IPS DF 19.7 (cell line): ENCODE measurements at regions not wholly inside any gene's neighbourhood (a gene's known extent, or its start where the extent isn't known, plus 50 kb on each side); places are given as distances from the start of the nearest gene placed in this dataset.
"Not testable (repeated sequence)": the region's sequence is repeated elsewhere in the genome, so short reads cannot be mapped to it uniquely, and the experiment has no call there.

ENCODE experiments used
- DNase-seq: peaks from one replicate; pipeline ENCODE4 v3.0.0-alpha.2; 2013; ENCODE audit warnings: low read depth, low spot score

DNA sequence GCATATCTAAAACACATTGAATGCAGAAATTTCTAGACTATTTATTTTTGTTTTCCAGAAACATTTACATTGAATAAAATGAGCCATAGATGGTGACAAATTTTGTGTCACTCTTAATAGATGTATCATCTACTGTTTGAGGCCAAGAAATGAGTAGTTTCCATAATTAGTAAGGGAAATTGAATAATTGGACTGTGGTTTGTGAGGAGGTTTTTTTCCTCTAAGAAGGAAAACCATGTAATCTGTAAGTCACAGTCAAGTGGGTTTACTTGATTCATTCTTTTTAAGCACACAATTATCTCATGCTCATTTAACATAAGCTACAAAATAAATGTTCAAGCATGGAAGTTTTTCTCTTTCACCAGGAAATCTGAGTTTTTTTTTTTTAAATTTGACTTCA, 876.4 kb downstream of the NR2F1-AS1 start:
- DNase-seq: no peak

- no peak for DNase-seq
Observed at GRCh38 chr5:92703976-92704375, 877.0 kb downstream of the NR2F1-AS1 start.

GRCh38 chr5:92695123-92696003, 885.7 kb downstream of the NR2F1-AS1 start:
- no peak for DNase-seq

GRCh38 chr5:92694067-92694466, 887.0 kb downstream of the NR2F1-AS1 start:
- DNase-seq: no peak

GRCh38 chr5:92691955-92692354, 889.1 kb downstream of the NR2F1-AS1 start:
- not testable (repeated sequence) for DNase-seq

GRCh38 chr5:92687821-92688722, 892.9 kb downstream of the NR2F1-AS1 start:
- DNase-seq: peak; percentile 20

GRCh38 chr5:92678640-92679039, 902.4 kb downstream of the NR2F1-AS1 start:
- DNase-seq: no peak

DNA sequence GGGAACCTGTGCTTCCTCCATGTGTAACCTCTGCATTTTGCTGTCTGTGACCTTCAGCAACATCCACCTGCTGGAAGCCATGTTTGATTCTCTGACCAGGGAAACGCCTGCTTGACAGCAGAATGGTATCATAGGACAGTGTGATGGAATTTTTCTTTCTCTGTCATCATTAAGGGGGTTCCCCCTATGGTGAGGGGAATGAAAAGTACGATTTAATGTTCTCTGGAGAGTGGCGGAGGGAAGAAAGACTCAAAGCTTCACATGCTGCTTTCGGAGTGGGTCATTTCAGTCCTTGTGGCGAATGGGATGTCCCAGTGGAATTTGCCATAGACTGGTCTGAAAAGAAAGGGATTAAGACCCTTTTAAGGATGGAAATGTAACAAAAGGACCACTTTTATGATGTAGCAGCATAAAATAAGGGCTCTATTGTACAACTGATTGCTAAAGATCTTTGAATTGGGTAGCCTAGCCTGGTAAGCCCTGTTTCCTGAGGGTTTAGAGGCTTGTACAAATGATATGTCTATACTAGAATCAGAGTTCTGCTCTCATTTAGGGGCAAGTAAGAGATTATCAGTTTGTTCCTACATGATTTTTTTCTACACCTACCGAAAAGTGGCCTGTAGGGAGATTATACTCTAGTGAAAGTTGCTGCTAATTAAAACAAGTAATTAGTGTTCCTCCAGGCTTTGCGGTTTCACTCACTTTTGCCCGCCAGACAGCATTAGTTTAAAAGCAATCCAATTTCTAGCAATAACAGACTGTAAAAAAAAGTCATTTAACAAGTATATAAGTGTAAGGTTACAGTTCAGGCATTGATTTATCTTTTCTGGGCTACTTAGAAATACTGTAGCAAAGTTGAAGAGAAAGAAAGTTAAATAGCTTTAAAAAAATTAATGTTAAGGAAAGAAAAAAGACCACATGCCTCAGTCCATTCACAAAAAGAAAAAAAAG, 904.5 kb downstream of the NR2F1-AS1 start:
- no peak for DNase-seq

GRCh38 chr5:92674321-92674720, 906.7 kb downstream of the NR2F1-AS1 start:
- no peak for DNase-seq

DNA sequence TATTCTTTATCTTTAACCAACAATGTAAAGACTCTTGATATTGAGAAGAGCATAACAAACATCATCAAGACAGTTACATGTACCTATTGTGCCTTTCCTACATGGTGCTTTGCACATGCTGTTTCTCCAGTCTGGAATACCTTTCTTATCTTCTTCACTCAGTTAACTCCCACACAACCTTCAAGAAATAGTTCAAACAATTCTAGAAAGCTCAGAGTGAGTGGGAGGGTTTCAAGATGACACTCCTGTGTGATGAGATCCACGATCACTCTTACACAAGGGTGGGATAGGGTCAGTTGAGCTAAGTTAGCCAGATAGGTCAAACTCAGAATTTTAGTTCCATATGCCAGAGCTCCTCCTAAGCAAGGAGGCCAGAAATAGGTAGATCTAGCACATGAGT, 915.5 kb downstream of the NR2F1-AS1 start:
- DNase-seq: no peak

DNA sequence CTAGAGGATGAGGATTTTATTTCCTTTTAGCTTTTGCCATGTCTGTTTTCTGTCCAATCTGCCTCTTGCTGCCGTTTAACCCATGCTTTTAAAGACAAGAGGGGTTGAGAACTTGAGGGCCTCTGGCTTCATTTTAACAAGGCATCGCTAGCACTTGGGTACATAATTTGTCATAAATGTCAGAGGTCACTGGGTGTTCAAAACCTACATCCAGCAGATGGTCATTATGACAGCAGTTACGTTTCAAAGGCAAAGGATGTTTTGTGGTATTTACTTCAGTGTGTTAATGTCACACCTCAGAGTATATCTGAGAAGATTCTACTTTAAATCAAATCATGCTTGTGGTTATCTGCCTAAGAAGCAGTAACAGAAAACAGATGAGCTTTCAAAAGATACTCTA, 918.3 kb downstream of the NR2F1-AS1 start:
- no peak for DNase-seq

GRCh38 chr5:92659246-92659645, 921.8 kb downstream of the NR2F1-AS1 start:
- no peak for DNase-seq

DNA sequence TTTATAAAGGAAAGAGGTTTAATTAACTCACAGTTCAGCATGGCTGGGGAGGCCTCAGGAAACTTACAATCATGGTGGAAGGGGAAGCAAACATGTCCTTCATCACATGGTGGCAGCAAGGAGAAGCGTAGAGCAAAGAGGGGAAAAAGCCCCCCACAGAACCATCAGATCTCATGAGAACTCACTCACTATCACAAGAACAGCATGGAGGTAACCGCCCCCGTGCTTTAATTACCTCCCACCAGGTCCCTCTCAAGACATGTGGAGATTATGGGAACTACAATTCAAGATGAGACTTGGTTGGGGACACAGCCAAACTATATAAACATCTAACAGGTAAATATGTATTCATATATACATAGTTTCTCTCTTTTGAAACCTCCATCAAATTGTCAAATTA, 926.4 kb downstream of the NR2F1-AS1 start:
- DNase-seq: not testable (repeated sequence)

DNA sequence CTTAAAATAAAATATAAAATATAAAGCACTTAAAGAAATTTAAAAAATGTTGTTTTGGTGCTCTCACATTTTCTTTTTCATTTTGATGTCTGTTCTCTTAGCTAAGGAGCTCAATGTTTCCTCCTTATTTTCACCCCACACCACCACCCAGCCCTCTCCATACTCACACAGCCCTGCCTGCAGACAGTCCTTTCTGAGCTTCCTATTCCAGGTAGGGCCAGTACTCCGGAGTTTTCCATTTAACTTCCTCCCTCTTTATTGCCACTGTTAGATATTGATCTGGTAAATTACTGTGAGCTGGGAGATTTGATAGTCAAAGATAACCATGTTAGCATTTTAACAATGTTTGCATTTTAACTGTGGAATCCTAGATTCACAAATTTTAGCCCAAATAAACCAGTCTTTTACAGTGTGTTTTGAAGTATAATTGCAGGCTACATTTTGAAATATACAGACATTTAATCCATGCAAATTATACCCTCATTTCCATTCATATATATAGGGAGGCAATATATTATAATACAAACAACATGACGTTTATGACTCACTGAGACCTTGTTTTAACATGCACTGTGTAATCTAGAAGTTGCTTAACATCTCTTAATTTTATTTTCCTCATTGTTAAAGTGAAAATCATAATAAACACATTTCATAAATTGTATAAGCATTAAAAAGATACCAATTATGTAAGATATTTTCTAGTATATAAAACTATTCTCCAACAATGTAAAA, 927.1 kb downstream of the NR2F1-AS1 start:
- no peak for DNase-seq

DNA sequence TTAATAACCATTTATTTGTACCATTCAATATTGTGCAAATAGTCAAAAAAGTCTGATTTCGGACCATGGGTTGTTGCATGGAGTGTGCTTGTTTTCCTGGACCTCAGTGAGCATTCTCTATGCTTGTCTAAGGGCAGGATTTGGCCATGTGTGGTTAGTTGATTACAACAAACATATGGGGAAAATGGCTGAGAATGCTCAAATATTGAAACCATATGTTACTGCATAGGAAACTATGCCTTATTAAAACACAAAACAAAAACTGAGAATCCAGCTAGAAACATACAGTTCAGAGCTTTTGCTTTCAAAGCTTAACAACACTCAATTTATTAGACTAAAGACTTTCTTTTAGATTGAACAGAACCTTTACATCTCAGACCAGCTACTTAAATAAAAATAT, 928.3 kb downstream of the NR2F1-AS1 start:
- DNase-seq: no peak

DNA sequence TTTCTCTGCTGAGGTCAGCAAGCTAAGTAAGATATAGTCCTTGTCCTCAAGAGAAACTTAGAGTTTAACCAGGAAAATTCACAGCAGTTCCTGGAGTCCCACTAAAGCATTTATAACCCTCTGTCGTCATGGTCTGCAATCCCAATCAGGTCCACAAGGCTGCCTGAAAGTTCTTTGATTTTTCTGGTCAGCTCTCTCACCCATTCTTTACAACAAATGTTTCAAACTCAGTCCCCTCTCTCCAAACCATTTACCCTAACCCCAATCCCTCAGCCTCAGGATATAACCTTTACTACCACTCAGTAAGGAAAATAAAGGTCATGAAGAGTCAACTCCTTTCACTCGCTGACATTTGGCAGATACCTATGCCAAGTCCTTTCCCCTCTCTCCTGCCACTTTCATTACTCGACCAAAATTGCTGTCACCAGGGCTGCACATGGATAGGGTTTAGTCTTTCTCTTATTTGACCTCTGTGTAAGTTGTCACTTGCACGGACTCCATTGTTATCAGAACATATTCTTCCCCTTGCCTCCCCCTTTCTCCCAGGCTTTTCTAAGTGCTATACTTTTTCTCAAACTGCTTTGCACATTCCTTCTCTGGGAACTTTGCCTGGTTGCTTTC, 936.6 kb downstream of the NR2F1-AS1 start:
- no peak for DNase-seq

DNA sequence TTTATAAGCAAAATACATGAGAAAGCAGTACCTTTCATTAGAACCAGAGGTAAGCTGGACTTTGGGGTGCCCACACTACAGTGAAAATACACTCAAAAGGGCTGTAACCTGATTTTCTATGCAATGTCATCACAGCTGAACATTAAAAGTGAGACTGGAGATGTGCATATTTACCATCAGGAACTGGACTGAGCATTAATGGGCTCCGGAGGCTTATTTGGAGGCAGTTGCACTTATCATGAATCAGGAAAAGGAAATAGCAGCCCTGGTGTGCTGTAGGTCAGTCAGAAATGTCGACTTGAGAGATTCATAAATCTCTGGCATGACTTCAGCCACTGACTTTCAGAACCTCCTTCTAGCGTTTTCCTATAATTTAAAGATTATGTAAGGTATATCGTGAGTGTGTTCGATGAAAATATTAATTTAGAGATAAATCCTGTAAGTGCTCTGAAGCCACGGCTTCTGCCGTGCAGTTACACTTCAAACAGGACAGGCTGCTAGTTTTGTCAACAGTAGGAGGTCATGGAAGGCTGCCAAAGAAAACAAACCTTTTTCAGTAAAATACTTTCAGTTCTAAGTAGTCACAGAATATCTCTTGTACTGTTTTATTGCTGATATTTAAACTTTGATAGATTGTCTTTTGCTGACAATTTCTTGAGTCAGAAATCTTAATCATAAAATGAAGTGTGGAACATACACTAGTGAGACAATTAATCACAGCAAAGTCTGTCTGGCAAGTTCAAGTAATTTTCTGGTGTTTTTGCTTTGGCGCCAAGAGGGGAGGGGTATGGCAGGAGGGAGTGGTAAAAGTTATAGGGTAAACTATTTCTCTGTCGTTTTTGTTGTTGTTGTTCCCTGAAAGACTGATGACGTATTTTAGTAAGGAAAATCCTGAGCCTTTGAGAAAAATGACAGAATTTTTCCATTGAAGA, 939.7 kb downstream of the NR2F1-AS1 start:
- DNase-seq: no peak

GRCh38 chr5:92640340-92640739, 940.7 kb downstream of the NR2F1-AS1 start:
- no peak for DNase-seq

GRCh38 chr5:92637960-92638359, 943.1 kb downstream of the NR2F1-AS1 start:
- DNase-seq: no peak
